ENCODE measurements at regions not wholly inside any gene's neighbourhood (a gene's known extent, or its start where the extent isn't known, plus 50 kb on each side); places are given as distances from the start of the nearest gene placed in this dataset.
"Not testable (repeated sequence)": the region's sequence is repeated elsewhere in the genome, so short reads cannot be mapped to it uniquely, and the experiment has no call there.

DNA sequence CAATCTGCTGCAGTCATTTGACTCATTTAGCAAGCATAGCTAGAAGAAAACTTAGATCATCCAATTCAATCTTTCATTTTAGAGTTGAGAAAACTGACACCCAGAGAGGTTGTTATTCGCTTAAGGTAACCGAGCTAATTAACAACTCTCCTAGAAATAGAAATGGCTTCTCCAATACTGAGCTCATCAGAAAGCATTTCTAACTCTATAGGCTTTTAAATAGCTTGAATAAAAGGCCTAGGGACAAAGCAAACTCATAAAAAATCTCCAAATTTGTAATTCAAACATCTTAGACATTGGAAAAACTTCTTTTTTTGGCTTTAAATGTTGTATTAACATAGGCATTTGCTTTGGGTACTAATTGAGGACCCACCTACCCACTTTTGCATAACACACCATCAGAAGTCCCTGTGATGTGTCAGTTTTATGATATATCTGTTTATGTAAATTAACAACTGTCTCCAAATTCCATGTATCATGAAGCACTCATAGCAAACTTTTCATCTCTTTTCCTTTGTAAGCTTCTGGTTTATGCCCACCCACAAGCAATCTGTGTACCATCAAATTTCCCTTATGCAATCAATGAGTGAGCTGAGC is 343.9 kb upstream of the CHST9 start:
- intact Hi-C loops (cut with DNase I) = no loop called here
- no peak for DNase-seq

DNA sequence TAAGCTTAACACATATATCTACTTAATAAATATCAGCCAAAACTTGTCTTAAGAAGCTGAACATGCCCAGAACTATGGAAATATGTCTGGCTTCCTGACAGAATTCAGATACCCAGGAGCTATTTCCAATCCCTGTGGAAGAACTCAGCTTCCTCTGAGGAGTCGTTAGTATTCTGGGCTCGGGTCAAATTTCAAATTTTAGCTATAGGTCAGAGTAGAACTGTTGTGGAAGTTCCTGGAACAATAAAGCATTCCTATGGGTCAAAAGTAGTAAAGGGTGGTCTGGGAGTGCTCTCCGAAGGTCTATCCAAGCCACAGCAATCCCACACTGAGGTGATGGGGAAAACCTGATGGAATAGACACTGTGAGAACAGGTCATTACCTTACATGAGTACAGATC is 342.7 kb upstream of the CHST9 start:
- intact Hi-C loops (cut with DNase I) = no loop called here
- no peak for DNase-seq

DNA sequence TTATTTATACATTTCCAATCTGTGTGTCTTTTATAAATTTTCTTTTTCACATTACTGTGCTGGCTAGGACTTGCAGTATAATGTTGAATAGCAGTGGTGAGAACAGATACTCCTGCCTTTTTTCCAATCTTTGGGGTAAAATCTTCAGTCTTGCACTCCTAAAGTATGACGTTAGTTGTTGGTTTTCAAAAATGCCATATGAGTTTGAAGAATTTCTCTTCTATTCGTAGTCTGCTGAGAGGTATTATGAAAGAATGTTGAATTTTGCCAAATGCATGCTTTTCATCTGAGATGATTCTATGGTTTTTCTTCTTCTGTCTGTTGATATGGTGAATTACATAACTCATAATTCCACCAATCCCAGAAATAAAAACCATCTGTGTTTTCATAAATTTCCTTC is 335.3 kb upstream of the CHST9 start:
- intact Hi-C loops (cut with DNase I) = no loop called here
- DNase-seq = no peak

DNA sequence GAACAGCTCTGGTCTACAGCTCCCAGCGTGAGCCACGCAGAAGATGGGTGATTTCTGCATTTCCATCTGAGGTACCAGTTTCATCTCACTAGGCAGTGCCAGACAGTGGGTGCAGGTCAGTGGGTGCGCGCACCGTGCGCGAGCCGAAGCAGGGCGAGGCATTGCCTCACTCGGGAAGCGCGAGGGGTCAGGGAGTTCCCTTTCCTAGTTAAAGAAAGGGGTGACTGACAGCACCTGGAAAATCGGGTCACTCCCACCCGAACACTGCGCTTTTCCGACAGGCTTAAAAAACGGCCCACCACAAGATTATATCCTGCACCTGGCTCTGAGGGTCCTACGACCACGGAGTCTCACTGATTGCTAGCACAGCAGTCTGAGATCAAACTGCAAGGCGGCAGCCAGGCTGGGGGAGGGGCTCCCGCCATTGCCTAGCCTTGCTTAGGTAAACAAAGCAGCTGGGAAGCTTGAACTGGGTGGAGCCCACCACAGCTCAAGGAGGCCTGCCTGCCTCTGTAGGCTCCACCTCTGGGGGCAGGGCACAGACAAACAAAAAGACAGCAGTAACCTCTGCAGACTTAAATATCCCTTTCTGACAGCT is 325.0 kb upstream of the CHST9 start:
- DNase-seq; intact Hi-C loops (cut with DNase I): not testable (repeated sequence)

DNA sequence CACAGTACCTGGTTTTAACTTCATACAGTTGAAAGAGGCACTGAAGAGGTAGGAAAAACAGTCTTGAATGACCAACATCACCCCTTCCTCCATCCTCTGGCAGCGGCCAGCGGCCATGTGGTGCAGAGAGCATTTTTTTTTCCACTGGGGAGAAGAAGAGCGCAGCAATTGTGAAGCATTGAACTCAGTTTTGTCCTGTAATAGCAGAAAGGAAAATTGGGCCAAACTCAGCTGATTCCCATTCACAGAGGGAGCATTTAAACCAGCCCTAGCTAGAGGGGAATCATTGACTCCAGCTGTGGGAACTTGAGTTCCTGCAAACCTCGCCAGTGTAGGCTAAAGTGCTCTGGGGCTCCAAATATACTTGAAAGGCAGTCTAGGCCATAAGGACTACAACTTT is 316.6 kb upstream of the CHST9 start:
- no peak for DNase-seq

DNA sequence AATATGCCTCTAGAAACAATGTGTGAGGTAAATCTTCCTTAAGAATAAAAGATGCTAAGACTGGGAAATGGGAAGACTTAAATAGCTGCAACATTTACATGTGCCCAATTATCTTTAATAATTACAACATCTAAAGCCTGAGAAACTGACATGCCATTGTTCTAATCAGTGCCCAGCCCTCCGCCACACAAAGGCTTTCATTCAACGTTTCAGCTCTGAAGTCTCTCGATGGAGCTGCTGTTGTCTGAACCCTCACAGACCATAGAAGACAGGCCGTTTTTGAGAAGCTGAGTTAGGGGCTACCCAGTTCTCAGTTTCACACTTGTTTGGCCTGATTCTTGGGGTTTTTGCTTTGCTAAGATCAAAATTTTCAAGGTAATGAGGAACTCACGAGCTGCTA is 315.4 kb upstream of the CHST9 start:
- peak in 5 of 10 donors; percentile 6 to 72 (median 25) for DNase-seq
- intact Hi-C loops (cut with DNase I) = no loop called here

More for the DNA sequence above, 316.6 kb upstream of the CHST9 start:
- intact Hi-C loops (cut with DNase I) = no loop called here

DNA sequence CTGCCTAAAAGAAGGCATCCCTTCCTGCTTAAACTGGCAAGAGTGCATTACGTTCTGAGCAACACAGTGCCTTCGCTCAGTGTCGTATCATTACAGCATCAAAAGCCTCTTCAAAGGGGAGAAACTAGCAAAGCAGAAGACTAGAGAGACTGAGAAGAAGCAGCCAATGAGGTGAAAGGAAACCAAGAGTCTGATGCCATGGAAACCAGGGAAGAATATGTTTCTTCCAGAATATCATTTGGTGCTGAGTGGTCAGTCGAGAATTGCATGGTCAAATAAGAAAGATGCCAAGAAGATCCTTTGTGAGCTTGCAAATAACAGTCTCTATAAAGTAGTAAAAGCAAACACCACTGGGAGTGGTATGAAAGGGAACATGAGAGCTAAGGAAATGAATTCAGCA is 312.1 kb upstream of the CHST9 start:
- intact Hi-C loops (cut with DNase I) = no loop called here
- DNase-seq = no peak

DNA sequence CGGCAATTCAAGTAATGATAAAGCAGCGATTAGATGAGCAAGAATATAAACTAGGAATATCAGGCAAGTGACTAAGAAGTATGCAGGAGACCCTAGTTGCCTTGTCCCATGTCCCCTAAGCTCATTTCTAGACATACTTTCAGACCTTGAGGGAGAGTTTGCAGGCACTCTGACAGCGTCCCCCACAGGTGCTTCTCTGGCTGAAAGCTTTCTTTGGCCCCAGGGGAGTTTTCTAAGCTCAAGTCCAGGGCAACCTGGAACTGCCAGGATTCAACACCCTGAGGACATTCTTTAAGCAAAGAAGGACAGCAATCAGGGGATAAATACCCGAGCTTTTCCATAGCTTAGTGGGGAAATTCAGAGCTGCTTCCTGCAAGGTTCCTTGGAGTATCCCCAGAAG is 308.1 kb upstream of the CHST9 start:
- intact Hi-C loops (cut with DNase I) = no loop called here
- DNase-seq = peak in 1 of 10 donors; percentile 64

DNA sequence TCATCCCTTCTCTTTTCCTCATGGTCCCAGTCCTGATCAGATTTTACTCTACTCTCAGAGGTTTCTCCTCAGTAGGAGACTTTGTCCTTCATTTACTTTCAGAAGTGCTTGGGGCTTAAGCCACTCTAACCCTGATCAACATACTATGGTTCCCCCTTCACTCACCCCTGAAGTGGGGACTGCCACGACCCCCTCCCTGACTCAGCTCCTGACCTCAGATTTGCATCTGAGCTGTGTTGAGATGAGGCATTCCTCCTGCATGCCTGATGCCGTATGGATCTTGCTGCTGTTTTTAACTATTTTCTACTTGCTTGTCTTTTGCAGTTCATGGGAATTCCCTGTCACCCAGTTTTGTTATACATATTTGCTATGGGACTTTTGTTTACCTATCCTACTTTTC is 306.7 kb upstream of the CHST9 start:
- DNase-seq = no peak
- intact Hi-C loops (cut with DNase I) = no loop called here

DNA sequence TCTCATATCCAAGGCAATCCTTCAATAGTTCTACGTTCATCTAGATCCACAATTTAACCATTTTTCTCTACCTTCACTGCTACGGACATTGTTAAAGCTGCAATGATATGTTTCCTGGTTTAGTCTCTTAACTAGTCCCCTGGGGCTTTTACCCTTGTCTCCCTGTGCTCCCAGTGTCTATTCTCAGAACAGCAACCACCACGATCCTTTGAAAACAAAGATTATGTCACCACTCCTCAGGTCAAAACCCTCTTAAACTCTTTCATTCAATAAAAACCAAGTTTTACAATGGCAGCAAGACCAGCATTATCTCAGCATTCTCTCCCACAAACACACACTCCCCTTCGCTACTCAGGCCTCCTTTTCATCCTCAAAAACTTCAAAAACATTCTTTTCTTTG is 298.2 kb upstream of the CHST9 start:
- no peak for DNase-seq
- intact Hi-C loops (cut with DNase I) = no loop called here

DNA sequence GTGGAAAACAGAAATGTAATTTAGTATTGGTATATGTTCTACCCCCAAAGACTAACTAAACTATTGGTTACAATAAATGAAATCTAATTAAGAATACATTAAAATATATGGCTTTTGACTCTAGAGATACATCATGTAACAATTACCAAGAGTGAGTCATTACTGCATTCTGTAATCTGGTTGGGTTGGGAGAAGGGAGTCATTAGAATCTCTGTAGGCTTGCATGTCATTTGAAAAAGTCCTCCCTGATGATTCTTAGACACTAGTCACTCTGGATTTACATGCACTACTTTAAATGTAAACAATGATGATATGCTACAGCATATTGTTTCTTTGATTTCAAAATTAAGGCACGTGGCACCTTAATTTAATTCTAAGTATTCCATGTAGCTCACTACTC is 293.4 kb upstream of the CHST9 start:
- intact Hi-C loops (cut with DNase I) = no loop called here
- no peak for DNase-seq

DNA sequence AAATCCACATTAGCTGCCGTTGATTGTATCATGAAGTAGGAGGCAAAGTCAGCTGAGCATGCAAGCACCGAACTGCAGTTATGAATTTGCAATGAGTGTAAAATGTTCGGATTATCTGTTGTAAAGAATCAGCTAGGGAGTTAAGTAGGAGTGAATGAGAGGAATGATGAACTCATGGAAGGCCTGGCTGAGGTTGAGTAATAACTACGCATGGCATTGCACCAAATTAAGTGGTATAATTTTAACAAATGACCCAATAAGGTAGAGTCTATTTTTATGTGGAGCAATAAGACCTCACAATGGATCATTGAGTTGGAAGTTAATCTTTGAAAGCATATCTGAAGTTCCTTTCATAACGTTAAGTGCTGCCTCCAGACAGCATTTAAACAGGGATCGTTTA is 288.2 kb upstream of the CHST9 start:
- intact Hi-C loops (cut with DNase I) = no loop called here
- no peak for DNase-seq

DNA sequence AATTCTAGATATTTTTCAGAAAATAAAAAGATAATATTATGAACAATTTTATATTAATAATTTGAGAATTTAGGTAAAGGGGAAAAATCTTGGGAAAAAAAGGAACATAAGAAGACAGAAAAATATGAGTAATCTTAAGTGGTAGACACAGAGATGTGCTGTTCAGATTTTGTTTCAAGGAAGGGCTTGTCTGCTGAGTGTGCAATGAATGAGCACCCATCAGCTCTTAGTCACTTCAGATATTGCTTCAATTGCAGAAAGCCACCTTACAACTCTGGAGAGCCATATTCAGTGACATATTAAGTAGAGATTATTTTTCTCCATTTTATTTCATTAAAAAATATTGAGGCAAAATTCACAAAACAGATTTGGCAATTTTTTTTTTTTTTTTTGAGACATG is 282.0 kb upstream of the CHST9 start:
- no peak for DNase-seq
- intact Hi-C loops (cut with DNase I) = no loop called here

DNA sequence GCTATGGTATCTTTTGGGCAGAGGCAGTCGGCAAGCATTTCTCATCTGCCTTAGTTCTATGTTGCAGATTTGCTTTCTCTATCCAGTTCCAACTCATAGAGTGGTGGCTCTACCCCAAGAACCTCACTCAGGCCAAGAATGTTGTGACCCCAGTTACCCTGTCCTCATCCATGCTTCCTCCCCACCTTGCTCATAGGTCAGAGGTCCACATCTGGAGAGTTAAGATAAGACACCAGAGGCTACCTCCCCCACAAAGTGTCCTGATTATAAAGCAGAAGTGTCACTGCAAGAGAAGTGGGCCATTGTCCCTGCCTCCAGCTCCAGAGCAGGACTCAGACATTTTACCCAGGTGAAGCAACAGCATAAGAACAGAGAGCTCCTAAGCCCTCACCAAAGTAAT is 276.8 kb upstream of the CHST9 start:
- DNase-seq = no peak
- intact Hi-C loops (cut with DNase I) = no loop called here

DNA sequence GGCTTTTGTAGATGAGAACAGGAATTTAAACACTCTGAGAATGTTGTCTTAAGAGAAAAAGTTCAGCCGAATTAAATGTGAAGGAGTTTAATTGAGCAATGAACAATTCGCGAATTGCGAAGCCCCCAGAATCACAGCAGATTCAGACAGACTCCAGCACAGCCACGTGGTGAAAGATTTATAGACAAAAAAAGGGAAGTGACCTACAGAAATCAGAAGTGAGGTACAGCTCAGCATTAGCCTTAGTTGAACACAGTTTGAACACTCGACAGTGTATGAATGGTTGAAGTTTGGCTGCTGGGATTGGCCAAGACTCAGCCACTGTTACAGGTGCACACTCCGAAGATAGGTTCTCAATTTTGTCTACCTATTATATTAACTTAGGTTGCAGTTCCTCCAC is 264.0 kb upstream of the CHST9 start:
- intact Hi-C loops (cut with DNase I) = no loop called here
- DNase-seq = no peak

DNA sequence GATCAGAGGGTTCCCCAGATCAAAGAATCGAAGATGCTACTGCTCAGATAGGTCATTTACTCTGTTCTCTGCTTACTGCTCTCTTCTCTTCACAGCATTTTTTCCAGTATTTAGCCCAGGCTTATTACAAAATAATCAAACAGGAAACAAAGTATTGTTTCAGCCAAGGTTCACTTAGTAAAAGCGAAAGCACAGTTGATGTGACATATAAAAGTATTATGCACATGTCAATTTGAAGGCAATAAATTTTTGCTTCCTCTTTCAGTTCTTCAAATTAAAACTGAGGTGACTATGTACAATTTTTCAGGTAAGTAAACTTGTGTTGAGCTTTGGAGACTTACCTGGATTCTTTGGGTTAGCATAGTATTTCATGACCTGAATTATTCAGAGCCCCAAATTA is 262.8 kb upstream of the CHST9 start:
- DNase-seq = no peak
- intact Hi-C loops (cut with DNase I) = no loop called here

DNA sequence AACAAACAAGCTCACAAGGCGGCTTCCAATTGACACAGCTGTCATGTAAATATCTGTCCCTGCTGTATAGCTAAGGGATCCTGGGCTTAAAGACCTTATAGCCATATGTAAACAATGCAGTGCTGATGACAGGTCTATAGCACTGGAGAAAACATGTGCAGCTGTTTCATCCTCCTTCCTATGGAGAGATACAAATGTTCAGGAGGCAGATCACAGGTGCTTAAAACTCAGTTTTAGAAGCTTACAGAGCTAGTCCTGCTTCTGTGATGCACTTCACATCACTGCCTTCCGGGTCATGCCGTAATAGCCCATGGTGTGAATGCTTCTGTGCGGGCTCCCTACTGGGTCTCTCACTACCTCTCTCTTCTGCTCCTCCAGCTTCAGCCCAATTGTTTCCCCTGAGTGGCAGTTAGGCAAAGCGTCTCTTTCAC is 262.4 kb upstream of the CHST9 start:
- DNase-seq = no peak
- intact Hi-C loops (cut with DNase I) = no loop called here

DNA sequence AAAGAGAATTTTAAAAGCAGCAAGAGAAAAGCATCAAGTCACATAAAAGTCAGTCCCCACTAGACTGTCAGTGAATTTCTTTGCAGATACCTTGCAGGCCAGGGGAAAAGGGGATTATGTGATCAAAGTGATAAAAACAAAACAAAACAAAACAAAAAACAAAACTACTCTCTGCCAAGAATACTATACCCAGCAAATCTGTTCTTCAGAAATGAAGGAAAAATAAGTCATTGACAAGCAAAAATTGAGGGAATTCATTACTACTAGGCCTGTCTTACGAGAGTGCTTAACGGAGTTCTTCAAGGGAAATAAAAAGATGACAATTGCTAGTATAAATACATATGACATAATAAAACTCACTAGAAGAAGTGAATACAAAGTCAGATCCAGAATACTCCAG is 245.5 kb upstream of the CHST9 start:
- no peak for DNase-seq
- intact Hi-C loops (cut with DNase I) = no loop called here

DNA sequence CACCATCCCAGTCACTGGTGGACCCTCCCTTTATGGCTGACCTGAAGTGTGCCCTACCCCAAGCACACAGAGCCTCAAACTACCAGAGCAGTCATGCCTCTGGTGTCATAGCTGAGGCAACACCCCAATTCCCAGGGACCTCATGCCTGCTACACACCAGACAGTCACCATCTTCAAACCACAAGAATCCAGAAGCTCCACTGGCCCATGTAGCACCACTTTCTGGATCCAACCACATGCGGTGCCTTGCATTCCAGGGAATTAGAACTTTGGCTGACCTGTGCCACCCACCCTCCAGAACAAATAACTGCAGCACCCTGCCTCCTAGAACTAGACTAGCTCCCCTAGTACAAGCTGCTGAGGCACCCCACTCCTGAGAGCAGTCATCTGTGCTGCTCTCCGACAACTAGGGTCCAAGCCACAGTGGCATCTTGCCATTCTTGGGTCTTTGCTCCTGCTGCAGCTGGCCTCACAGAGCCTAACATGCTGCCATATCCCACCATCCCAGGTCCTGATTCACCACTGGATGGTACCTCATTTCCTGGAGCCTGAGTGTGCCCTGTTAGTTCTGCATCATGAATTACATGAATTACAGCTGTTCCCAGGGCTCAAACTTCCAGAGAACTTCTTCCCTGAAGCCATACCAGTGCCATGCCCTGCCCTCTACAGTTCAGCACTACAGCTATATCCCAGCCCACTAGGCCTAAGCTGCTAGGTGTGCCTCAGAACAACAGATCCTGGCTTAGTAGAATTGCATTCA is 243.8 kb upstream of the CHST9 start:
- intact Hi-C loops (cut with DNase I) = no loop called here
- DNase-seq = no peak

DNA sequence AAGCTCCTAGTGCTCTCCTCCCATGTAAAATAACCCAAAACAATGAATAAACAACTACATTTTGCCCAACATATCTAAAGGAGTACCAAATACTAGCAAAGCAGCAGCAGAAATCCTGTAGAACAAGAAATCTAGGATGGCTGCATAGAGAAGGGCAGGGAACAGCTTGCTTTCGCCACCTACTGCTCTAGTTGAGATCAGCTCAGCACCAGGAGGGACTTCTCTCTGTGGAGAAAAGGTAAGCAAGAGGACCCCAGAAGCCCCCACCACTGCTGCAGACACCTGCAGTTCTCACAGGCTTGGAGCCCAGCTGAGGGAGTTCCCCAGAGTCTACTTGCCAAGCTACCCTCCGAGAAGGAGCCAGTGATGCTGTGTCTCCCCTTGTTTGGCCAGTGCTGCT is 243.0 kb upstream of the CHST9 start:
- intact Hi-C loops (cut with DNase I) = no loop called here
- no peak for DNase-seq

DNA sequence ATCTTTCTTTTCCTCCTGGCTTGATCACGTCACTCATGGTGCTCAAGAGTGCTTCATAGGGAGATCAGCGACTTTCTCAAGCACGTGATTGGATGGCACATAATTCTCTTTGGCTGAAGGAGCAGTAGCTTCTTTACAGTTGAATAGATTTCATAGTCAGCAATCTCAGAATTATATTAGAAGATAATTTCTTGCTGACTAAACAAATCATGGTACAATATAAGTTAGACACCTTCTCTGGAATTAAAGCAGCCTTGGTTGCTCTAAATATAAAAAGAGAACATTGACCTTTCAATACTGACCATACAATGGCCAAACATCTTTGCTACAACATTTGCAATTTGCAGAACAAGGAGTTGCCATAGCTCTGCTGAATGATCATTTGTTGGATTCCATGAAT is 238.5 kb upstream of the CHST9 start:
- intact Hi-C loops (cut with DNase I) = no loop called here
- DNase-seq = no peak

DNA sequence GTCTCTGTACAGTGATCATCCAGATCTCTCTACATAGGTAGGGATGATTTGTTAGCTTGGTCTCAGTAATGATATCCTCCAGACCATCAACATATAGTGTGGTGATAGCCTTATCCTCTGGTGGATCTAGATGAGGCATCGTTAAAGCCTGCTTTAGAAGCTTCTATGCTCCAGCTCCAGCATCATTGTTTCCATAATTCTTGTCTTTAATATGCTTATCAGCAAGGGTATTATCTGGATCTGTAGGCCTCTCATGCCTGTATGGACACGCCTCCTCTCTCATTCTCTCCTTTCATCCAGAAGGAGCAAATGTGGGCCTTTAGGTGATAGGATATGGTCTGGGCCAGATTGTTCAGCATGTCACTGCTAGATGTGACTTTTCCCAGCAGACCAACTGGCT is 234.5 kb upstream of the CHST9 start:
- DNase-seq = no peak
- intact Hi-C loops (cut with DNase I) = no loop called here
